HepG2 (cell line): ENCODE measurements at regions not wholly inside any gene's neighbourhood (a gene's known extent, or its start where the extent isn't known, plus 50 kb on each side); places are given as distances from the start of the nearest gene placed in this dataset.
"Not testable (repeated sequence)": the region's sequence is repeated elsewhere in the genome, so short reads cannot be mapped to it uniquely, and the experiment has no call there.

Source experiments
- ATAC-seq: fragments of 200-7000 bp; cut with Tn5 transposase; 3 replicates; pipeline ENCODE4 v1.9.1; 2020; ENCODE audit warnings: mild to moderate bottlenecking, moderate library complexity
- BruUV-seq: library from RNA; stranded (reverse); fragments of 400-500 nt; replicated peaks from 2 replicates; lab custom pipeline; 2021; lab: Mats Ljungman, UMichigan
- CTCF ChIA-PET: fragments of 300-600 bp; formaldehyde crosslinking; extraction: SDS; loops from one replicate; lab custom pipeline; 2021; ENCODE audit warnings: low total read pairs, inconsistent platforms, low intra/inter-chr PET ratio; lab: Yijun Ruan, JAX
- POLR2A ChIA-PET: fragments of 350-600 bp; sonication (Branson Sonifier 250); formaldehyde crosslinking; loops from one replicate; lab custom pipeline; 2020; ENCODE audit warnings: antibody characterized with exemption, inconsistent platforms; lab: Yijun Ruan, JAX
- DNase-seq: peaks from one replicate; pipeline ENCODE4 v3.0.0-alpha.2; 2015; ENCODE audit warnings: low spot score
- FAIRE-seq: peaks from 3 replicates; lab custom pipeline; 2011; peaks lifted over from hg19 to GRCh38; lab: Jason Lieb, UNC
- H2AFZ ChIP-seq: one replicate; pipeline ENCODE4 v1.6.1; 2011; ENCODE audit warnings: low read length, inconsistent platforms
- H3K27ac ChIP-seq: fragments of 300-600 bp; 3 replicates; pipeline ENCODE4 v1.8.0; 2011; ENCODE audit warnings: mixed run types, mild to moderate bottlenecking, mixed read lengths, low read length, inconsistent platforms; ENCODE audit not compliant: insufficient read depth; ENCODE audit errors: extremely low read length
- H3K27me3 ChIP-seq, 2 experiments: fragments of 200-600 bp in 1 of 2; 2 replicates in 1 of 2; 3 replicates in 1 of 2; pipeline versions ENCODE4 v1.6.0 to v1.8.0; 2011; ENCODE audit warnings: low read length in 2 of 2, mild to moderate bottlenecking in 2 of 2, moderate library complexity in 2 of 2, inconsistent platforms in 1 of 2; ENCODE audit not compliant: insufficient read depth in 2 of 2, control insufficient read depth in 1 of 2
- H3K36me3 ChIP-seq, 2 experiments: fragments of 200-600 bp in 1 of 2; replicated peaks in 1 of 2; 2 replicates in 1 of 2; 3 replicates in 1 of 2; pipeline versions ENCODE4 v1.5.1 to v1.8.0; 2011; ENCODE audit warnings: low read length in 2 of 2, inconsistent platforms in 1 of 2; ENCODE audit not compliant: insufficient read depth in 2 of 2, control insufficient read depth in 1 of 2
- H3K4me1 ChIP-seq: 2 replicates; pipeline ENCODE4 v1.5.1; 2012; ENCODE audit warnings: low read length, inconsistent platforms; ENCODE audit not compliant: insufficient read depth
- H3K4me2 ChIP-seq: 2 replicates; pipeline ENCODE4 v1.6.0; 2011; ENCODE audit warnings: low read depth, low read length, inconsistent platforms
- H3K4me3 ChIP-seq, 3 experiments: fragments of 200-600 bp in 1 of 3; sonication (generic), shearing (Covaris generic) in 1 of 3; replicated peaks in 1 of 3; 2 replicates each; pipeline ENCODE4 v1.5.1; 2011 to 2016; ENCODE audit warnings: low read length in 3 of 3, inconsistent platforms in 2 of 3, low read depth in 2 of 3, mild to moderate bottlenecking in 2 of 3, control low read depth in 1 of 3, mixed read lengths in 1 of 3; ENCODE audit not compliant: insufficient read depth in 1 of 3
- H3K79me2 ChIP-seq: one replicate; pipeline ENCODE4 v1.6.1; 2011; ENCODE audit warnings: low read length, inconsistent platforms; ENCODE audit not compliant: insufficient read depth
- H3K9ac ChIP-seq: 2 replicates; pipeline ENCODE4 v1.6.0; 2011; ENCODE audit warnings: mild to moderate bottlenecking, low read depth, low read length, inconsistent platforms; ENCODE audit not compliant: insufficient read depth
- H3K9me3 ChIP-seq: 2 replicates; pipeline ENCODE4 v1.5.1; 2012; ENCODE audit warnings: mild to moderate bottlenecking, low read length
- H4K20me1 ChIP-seq: 2 replicates; pipeline ENCODE4 v1.6.0; 2011; ENCODE audit warnings: inconsistent platforms, mild to moderate bottlenecking, low read length, moderate library complexity; ENCODE audit not compliant: insufficient read depth
- WGBS: methylation state at CpG from one replicate; pipeline ENCODE4 v1.1.6; 2017; ENCODE audit warnings: low lambda C conversion rate; 5-methylcytosine and 5-hydroxymethylcytosine counted together
- in situ Hi-C: cut with HindIII; loops from 2 replicates; pipeline ENCODE4 v1.10.0; 2017; ENCODE audit warnings: low pct_unique_long_range_greater_than_20kb; ENCODE audit not compliant: extremely low pct_ligation_motif_present
- intact Hi-C: fragments of 100-400 bp; cut with micrococcal nuclease; formaldehyde crosslinking; loops from one replicate; pipeline ENCODE4 v1.10.0; 2022; ENCODE audit not compliant: unreplicated experiment

- 76% methylated on average over 10 of the region's 14 CpGs for WGBS
- DNase-seq, ATAC-seq, FAIRE-seq, POLR2A ChIA-PET, H3K79me2 ChIP-seq, H3K27me3 ChIP-seq, H3K4me1 ChIP-seq, intact Hi-C loops, H3K9ac ChIP-seq, BruUV-seq, H3K4me2 ChIP-seq, H3K9me3 ChIP-seq, H3K36me3 ChIP-seq, H3K27ac ChIP-seq, H3K4me3 ChIP-seq, H4K20me1 ChIP-seq, in situ Hi-C loops, H2AFZ ChIP-seq, CTCF ChIA-PET: not testable (repeated sequence)
Observed at GRCh38 chr15:20148679-20149078, 392.9 kb downstream of the GOLGA6L6 start.

- ATAC-seq, BruUV-seq: not testable (repeated sequence)
Observed at GRCh38 chr15:20148008-20148407, 393.6 kb downstream of the GOLGA6L6 start.

GRCh38 chr15:20144333-20145036 lies 397.1 kb downstream of the GOLGA6L6 start:
- H3K36me3 ChIP-seq, H3K4me2 ChIP-seq, intact Hi-C loops, in situ Hi-C loops, H4K20me1 ChIP-seq, FAIRE-seq, DNase-seq, H3K9ac ChIP-seq, H3K27ac ChIP-seq, H3K27me3 ChIP-seq, H3K4me1 ChIP-seq, POLR2A ChIA-PET, H3K4me3 ChIP-seq, BruUV-seq, H2AFZ ChIP-seq, CTCF ChIA-PET, H3K79me2 ChIP-seq, H3K9me3 ChIP-seq, ATAC-seq: not testable (repeated sequence)
- 71% methylated on average over 4 of the region's 14 CpGs for WGBS

More at GRCh38 chr15:20148008-20148407, 393.6 kb downstream of the GOLGA6L6 start:
- in situ Hi-C loops, POLR2A ChIA-PET, H3K4me1 ChIP-seq, FAIRE-seq, intact Hi-C loops, H3K27ac ChIP-seq, H2AFZ ChIP-seq, H3K36me3 ChIP-seq, H3K27me3 ChIP-seq, H3K9me3 ChIP-seq, CTCF ChIA-PET, H3K9ac ChIP-seq, DNase-seq, H3K79me2 ChIP-seq, H4K20me1 ChIP-seq, H3K4me3 ChIP-seq, H3K4me2 ChIP-seq: not testable (repeated sequence)
- WGBS, result 97% methylated on average over 72 of the region's 73 CpGs

GRCh38 chr15:20142906-20143305 lies 398.7 kb downstream of the GOLGA6L6 start:
- in situ Hi-C loops, CTCF ChIA-PET, BruUV-seq: not testable (repeated sequence)

More at GRCh38 chr15:20142906-20143305, 398.7 kb downstream of the GOLGA6L6 start:
- H3K4me1 ChIP-seq, FAIRE-seq, ATAC-seq, H3K27ac ChIP-seq, DNase-seq, H3K79me2 ChIP-seq, H3K27me3 ChIP-seq, H3K4me2 ChIP-seq, H3K9ac ChIP-seq, H2AFZ ChIP-seq, POLR2A ChIA-PET, H3K9me3 ChIP-seq, H4K20me1 ChIP-seq, H3K4me3 ChIP-seq, intact Hi-C loops, H3K36me3 ChIP-seq: not testable (repeated sequence)
- no CpG with 5 or more reads among the region's 3 CpGs for WGBS
